Left hindlimb (tissue), 1 donor: ENCODE measurements at regions not wholly inside any gene's neighbourhood (a gene's known extent, or its start where the extent isn't known, plus 50 kb on each side); places are given as distances from the start of the nearest gene placed in this dataset.
"Not testable (repeated sequence)": the region's sequence is repeated elsewhere in the genome, so short reads cannot be mapped to it uniquely, and the experiment has no call there.

Experiments used
- DNase-seq: peaks from one replicate; pipeline ENCODE4 v3.0.0-alpha.2; 2018

DNA sequence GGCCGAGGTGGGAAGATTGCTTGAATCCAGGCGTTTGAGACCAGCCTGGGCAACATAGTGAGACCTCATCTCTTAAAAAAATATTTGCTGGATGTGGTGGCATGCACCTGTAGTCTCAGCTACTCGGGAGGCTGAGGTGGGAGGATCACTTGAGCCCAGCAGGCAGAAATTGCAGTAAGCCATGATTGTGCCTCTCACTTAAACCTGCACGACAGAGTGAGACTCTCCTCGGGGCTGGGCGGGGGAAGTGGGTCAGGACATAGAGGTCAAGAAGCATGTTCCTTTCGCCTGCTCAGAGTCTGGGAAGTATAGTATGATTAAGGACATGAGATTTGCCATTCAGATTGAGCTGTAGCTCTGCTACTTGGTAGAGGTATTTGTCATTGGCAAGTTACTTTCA, 52.3 kb downstream of the SEPTIN7 start:
- DNase-seq = not testable (repeated sequence)

DNA sequence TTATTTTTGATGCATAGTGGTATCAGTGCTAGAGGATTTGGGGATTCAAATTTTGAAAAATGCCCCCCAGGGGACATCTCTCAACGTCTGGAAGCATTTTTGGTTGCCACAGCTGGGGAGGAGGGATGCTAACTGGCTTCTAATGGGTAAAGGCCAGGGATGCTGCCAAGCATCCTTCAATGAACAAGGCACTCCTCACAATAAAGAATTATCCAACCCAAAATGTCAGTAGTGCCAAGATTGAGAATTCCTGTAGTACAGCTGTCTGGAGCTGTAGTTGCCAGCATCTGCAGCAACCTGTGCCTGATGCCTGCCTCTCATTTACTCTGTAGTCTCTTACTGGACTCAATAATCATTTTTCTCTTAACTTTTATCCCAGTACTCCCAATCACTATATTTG, 53.5 kb downstream of the SEPTIN7 start:
- no peak for DNase-seq

DNA sequence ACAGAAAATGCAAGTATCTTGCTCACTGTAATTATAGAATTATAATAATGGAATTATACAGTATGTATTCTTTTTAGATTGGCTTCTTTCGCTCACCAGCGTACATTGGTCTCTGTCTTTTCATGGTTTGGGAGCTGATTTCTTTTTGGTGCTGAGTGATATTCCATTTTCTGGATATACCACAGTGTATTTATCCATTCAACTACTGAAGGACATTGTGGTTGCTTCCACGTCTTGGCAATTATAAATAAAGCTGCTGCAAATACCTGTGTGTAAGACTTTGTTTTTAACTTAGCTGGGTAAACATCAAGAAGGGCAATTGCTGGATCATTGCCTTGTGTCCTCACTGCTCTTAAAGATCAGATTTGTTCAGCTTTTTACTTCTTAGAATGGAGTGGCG, 55.3 kb downstream of the SEPTIN7 start:
- DNase-seq = no peak

DNA sequence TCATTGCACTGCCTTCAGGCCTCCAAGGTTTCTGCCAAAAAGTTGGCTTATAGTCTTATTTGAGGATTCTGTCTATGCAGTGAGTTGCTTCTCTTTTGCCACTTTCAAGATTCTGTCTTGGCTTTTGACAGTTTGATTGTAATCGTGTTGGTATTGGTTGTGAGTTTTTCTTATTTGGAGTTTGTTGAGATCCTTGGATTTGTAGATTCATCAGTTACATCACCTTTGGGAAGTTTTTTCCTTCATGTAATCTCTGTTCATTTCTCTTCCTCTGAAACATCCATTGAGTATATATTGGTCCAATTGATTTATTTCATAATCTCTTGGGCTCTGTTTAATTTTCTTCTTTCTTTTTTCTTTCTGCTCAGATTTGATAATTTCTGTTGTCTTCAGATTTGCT, 59.8 kb downstream of the SEPTIN7 start:
- DNase-seq = no peak

DNA sequence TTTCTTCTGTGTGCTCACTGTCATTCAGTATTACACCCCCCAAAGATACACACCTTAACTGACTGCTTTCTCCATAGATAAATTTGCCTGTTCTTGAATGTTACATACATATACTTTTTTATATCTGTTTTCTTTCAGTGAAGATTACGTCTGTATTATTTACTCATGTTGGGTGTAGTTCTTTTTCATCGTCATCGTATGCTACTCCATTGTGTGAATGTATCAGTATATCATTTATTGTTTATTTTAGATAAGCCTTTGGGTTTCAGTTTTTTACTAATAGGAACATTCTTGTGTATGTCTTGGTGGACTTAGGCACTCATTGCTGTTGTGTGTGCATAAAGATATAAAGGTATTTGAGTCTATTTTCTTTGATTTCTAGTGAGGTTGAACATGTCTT, 64.4 kb downstream of the SEPTIN7 start:
- DNase-seq = no peak

DNA sequence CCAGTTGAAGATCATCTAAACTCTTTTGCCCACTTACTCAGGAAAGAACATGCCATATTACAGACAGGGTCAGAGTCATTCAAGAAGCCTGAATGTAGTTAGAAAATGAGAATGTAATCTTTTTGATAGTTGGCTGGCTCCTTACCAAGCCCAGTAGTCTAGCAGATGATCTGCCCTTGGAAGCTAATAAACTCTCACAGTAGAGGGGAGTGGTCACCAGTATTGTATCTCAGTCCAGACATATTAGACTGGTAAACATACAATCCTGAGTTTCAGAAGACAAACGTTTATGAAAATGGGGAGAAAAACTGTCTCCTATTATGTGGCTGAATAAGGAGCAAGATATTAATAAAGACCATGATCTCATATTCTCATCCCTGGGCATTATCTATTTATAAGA, 65.3 kb downstream of the SEPTIN7 start:
- DNase-seq = no peak

DNA sequence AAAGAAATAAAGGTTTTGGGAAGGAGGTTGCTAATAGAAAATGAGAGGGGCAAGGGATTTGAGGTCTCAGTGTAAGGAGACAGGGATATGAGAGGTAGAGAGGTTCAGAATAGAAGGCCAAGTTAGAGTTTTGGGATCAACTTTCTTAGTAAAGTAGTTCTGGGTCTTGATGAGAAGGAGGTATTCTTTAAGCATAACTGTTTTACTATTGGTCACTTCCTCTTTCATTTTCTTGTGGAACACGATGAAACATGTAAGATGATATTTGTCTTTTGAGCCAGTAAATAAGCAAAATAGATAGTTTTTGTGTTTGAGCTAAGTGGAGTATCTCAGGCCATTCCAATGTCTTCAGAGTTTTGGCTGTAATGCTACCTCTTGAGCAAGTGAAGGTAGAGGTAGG, 68.3 kb downstream of the SEPTIN7 start:
- not testable (repeated sequence) for DNase-seq

DNA sequence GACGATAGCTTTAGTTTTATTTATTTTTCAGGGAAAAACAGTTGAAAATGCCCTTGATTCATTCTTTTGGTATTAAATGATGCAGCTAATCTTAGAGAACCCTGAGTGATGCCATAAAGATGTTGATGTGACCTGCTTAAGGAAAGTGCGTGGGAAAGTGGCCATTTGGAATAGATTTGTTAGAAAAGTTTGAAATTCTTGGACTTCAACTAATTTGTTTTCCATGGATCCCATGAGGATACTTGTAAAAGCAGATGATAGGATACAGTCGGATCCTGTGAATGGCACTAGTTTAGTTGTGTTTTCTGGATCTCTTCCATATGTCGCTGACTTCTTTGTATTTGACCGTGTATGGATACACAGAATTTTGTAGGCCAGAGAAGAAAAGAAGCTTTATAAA, 69.0 kb downstream of the SEPTIN7 start:
- no peak for DNase-seq

DNA sequence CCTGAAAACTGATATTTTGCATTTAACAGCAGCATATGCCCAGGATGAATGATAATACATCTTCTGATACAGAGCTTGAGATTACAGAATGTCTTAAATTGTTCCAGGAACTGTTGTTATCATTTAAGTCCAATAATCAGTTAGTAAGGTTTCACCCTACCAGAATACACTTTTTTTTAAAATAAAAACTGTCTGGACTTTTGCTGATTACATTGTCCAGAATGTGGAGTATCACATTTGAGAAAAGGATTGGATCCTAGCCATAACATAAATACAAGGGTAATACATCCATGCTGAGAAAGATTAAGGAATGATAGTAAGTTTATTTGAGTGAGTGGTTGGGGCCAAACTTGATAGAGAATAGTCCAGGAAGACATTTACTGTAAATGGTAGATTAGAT, 71.0 kb downstream of the SEPTIN7 start:
- no peak for DNase-seq

DNA sequence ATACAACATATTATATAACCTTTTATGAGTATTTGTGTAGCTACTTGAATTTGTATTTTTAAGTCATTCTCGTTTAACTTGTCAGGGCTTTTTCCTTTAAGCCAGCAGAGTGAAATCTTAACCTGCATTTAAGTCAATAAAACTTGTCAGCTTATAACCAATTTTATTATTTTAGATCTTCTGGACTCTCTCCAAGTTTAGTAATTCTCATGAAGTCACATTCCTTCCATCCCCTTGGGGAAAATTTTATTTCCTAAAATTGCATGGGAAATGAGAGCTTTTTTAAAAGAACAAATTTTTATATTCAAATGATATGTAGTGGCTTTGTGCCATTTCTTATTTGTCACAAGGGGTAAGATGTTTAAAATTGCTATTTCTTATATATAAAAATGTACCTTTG, 74.0 kb downstream of the SEPTIN7 start:
- DNase-seq = no peak

DNA sequence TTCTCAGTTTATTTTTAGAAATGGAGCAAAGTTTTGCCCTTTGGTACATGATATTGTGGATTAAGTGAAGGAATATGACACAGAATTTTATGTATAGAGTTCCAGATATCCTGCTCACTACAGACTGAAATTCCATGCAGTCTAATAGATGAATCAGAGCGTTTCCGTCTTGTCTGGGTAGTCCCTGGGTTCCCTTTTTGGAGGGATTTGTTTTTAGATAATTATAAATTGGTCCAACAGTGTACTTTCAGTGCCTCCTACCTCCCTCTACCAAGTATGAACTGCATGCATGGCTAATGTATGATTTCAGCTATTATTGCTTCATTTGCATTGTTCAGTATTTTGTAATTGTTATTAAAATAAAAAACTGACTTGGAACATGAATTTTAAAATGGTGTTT, 74.4 kb downstream of the SEPTIN7 start:
- no peak for DNase-seq

DNA sequence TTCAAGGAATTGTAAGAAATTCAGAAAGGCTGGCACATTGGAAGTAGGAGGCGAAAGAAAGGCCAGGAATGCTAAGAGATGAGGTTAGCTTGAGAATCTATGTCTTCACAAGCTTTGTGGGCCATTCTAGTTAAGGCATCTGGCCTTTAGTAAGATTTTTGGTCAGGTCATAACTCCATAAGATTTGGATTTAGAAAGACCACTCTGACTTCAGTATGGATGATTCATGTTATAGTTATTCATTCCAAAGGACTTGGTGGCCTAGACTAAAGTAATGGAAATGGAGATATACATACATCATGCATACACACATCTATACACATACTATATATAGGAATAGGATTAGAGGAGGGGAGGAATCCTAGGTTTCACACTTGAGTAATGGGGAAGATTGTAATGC, 77.5 kb downstream of the SEPTIN7 start:
- DNase-seq = no peak

DNA sequence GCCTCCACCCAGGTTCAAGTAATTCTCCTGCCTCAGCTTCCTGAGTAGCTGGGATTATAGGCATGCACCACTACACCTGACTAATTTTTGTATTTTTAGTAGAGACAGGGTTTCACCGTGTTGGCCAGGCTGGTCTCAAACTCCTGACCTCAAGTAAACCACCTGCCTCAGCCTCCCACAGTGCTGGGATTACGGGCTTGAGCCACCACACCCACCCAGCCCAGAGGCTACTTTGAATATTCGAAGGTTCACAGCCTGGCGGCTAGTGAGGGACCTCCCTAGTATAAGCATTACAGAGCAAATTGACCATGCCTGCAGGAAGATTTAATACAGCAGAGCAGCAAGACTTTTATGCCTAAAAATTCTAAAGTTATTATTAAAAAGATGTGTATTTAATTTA, 86.6 kb downstream of the SEPTIN7 start:
- DNase-seq = not testable (repeated sequence)

DNA sequence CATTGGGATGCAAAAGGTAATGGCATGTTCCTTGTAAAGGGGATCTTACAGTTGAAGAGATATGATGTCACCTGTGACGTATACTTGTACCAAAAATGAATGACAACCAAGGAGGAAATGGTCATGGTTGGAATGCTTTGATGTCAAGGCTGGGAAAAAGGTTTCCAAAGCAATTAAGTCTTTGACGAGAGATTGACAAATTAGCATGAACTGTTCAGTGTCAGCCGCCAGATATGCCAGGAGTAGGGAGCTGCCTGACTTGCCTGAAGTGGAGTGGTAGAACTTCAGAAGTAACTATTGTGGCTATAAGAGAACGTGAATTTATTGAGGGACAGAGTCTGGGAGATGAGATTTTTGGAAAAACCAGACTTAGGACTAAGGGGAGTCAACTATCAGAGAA, 88.1 kb downstream of the SEPTIN7 start:
- DNase-seq = no peak

DNA sequence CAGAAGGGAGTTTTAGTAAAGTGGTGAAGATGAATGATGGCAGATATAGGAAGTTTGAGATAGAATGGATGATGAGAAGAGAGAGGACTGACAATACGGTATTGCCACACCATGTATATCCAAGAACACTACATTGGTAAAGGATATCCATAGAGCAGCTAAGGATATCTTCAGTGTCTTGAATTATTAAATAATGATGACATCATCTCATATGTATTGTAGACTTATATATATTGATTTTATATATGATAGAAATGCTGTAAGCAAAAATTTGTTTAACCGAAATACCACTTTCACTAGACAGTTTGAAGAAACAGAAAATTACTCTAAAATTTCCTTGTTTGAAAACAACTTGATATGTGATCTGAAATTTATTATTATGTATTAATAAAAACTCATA, 89.0 kb downstream of the SEPTIN7 start:
- no peak for DNase-seq

DNA sequence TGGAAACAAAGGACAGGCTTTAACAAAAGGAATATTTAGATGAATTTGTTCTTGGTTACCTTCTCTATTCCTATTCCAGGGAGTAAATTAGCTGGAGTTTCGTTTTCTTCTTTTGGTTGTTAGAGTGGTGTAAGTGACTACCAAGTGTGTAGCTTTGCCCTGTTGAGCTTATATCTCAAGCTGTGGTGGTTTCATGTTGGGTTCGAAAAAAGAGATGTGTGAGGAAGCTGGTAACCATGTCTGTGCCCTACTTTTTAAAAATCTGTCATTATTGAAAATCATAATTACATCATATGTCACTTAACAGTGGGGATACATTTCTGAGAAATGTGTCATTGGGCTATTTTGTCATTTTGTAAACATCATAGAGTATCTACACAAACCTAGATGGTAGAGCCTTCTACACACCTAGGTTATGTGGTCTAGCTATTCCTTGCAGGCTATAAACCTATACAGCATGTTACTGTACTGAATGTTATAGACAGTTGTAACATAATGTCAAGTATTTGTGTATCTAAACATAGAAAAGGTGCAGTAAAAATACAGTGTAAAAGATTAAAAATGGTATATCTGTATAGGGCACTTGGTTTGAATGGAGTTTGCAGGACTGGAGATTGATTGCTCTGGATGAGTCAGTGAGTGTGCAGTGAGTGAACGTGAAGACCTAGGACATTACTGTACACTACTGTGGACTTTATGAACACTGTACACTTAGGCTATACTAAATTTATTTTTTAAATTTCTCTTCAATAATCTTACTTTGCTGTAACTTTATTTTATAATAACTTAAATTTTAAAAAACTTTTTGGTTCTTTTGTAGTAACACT, 90.4 kb downstream of the SEPTIN7 start:
- no peak for DNase-seq

DNA sequence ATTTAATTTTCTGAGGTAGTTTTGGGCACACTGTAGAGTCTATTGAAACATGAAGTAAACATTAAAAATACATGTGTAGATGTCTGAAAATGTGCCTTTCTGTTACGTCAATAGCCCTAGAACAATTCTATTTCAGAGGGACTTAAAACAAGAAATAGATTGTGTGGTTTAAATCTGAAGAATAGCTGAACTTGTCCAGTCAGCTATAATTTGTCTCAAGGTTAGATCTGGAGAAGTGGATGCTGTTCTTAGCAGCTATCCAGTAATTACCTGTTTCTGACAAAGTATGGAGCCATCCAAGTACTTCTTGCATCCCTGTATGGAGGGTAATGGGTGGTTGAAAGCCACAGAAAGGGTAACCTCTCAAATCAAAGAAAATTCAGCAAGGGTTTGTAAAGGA, 92.8 kb downstream of the SEPTIN7 start:
- DNase-seq = no peak

DNA sequence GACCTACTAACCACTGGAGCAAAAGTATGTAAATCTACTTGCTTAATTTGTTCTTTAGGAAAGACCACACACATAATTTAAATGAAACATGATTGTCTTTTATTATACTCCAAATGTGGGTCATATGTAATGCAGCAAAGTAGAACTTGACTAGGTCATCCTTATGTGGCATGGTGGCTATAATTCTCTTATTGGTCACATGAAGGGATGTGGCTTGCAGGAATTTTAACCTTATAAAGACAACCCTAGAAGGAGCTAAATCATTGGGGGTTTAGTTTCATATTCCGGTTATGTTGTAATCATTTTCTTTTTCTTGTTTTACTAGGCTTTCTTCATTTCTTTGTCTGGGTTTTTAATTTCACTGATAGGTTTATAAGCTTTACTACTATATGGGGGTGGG, 93.9 kb downstream of the SEPTIN7 start:
- DNase-seq = no peak

DNA sequence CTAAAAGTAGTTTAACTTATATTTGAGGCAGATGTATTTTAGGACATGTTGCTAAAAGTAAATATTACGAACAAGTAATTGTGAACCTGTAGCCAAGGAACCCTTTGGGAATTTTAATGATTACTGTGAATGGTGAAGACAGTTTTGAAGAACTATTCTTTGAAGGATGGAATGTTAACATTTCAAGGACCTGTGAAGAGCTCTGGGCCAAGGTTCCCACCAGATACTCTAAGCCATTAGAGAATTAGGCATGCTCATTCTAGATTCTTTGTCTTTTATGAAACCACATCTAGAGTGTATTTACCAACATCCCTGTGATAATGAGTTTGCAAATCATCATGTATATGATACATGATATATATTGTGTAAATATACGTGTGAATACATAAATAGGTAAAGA, 99.8 kb downstream of the SEPTIN7 start:
- no peak for DNase-seq

DNA sequence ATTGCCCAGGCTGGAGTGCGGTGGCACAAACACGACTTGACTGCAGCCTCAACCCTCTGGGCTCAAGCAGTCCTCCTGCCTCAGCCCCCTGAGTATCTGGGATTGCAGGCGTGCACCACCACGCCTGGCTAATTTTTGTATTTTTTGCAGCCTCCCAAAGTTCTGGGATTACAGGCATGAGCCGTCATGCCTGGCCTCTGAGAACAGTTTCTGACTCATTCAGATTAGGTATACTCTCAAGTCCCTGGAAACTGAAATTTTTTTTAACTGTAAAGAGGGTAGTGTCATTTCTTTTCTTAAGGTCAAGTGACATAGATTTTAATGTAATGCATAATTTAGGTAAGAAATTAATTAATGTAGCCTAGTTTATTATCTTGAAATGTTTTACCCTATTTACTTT, 104.7 kb downstream of the SEPTIN7 start:
- DNase-seq = no peak

DNA sequence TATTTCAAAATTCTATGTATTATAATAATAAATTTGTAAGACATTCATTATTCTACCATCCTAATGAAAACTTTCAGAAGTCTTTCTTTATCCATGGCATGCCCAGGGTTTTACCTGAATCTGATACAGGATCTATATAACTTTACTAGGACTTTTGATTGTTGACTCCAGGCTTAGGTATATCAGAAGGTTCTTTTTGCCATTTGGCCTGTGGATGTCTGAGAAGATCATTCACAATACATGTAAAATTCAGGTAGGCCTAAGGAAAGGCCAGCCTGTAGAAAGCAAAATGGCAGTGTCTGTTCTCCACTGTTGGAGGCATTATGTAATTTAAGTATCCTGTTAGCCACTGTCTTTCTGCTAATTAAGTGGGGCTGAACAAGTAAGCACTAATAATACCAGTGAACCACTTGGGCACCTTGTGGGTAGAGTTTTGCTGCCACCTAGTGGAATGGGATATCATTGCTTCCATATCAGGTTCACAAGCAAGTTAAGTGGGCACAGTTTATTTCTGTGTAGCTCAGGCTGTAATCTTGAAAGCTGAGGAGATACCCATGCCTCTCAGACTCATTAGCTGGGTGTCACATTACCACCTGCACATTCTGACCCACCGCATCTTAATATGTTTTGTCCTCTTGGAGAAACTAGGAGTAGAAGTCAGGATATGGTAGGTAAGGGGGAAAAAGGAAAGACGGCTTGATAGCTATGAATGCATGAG, 105.5 kb downstream of the SEPTIN7 start:
- DNase-seq = peak; percentile 63

DNA sequence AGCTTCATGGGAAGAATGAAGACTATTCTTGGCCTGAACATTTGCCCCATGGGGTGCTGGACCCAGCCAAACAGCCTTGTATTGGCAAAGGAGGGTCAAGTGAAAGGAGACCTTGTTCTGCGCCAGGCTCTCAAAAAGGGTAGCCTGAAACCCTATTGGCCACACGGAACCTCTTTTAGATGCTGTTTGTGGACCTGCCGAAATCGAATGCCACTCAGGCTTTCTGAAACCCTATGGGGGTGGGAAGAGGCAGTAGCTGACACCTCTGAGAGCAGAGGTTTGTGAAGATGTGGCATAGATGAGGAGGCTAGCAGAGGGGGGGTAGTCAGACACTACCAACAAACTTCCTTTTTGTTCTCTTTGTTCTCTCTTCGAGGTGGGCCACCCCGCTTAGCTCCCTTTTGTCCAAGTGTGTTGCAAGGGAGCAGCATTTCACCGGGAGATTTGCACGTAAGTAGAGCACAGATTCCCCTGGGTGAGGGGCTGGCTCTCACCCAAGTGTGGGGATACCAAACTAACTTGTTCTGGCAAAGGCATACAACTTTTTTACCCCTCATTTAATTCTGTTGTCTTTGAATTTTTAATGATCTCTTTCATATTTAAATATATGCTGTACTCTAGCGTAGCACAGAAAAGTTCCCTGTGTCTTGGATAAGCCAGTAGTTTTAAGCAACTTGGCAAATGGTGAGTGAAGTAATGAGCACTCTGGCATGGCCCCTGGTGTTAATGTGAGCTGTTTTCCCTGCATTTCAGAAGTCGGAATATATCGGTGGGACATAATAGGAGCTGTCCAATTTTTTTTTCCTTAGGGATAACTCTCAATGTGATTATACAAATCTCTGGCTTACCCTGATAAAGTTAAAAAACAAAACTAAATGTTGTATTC, 107.7 kb downstream of the SEPTIN7 start:
- no peak for DNase-seq

DNA sequence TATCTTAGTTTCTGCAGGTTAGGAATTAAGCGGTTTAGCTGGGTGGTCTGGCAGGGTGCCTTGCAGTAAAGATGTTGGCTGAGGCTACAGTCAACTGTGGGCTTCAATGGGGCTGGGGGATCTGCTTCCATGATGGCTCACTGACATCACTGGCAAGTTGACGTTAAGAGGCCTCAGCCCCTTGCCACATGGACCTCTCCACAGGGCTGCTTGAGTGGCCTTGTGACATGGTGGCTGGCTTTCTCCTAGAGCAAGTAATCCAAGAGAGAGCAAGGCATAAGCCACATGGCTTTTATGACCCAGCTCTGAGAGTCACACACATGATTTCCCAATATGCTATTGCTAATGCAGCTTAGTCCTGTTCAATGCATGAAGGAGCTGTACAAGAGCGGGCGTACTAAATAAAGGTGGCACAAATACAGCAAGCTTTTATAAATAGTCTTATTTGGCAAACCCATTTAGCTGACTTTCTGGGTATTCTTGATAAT, 109.1 kb downstream of the SEPTIN7 start:
- DNase-seq = no peak
